ENCODE measurements at regions not wholly inside any gene's neighbourhood (a gene's known extent, or its start where the extent isn't known, plus 50 kb on each side); places are given as distances from the start of the nearest gene placed in this dataset.
"Not testable (repeated sequence)": the region's sequence is repeated elsewhere in the genome, so short reads cannot be mapped to it uniquely, and the experiment has no call there.

DNA sequence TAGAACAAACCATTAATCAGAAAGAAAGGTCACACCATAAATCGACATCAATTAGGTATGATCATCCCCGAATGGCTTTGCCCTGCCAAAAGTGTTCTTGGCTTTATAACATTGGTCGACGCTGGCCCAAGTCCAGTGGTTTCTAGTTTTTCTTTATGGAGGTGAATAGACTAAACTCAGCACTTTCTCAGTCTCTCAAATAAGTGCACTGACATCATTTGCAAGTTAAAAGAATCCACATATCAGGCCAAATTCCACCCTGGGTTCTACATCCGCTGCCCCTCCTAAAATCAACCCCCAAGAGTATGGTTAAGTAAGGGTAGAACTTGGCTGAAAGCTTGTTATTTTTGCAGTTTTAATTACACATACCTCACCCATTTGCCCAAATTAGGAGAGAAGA, 314.3 kb downstream of the C12orf75 start:
- DNase-seq (ENCODE audit: low read depth) = no peak

DNA sequence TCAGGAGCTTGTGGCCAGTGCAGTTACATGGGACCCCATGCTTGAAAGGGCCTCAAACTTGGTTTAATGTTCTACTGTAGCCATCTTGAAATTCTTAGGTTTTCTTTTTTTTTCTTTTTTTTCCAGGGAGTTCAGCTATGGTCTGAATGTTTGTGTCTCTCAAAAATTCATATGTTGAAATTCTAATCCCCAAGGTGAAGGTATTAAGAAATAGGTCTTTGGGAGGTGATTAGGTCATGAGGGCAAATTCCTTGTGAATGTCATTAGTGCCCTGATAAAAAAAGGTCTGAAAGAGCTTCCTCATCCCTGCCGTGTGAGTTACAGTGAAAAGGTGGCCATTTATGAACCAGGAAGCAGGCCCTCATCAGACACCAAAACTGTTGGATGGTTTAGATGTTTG, 324.1 kb downstream of the C12orf75 start:
- no peak for DNase-seq (ENCODE audit: low read depth)

DNA sequence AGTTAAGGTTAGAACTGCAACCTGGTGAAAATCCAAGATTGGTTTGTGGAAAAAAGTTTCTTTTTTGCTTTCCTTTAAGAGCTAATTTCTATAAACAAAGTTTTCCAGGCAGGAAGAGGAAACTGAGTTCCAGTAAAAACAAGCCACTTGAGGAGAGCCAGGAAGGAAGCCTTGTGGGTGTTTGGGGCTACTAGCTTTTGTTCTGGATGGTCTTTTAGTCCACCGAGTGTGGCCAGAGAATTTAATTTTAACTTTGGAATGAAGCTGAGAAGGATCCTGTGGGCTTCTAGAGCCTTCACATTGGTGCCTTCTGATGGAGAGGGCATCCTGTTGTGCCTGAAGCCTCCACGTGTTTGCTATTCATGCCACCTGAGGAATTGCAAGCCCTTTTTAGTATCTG, 327.9 kb downstream of the C12orf75 start:
- DNase-seq (ENCODE audit: low read depth) = no peak

DNA sequence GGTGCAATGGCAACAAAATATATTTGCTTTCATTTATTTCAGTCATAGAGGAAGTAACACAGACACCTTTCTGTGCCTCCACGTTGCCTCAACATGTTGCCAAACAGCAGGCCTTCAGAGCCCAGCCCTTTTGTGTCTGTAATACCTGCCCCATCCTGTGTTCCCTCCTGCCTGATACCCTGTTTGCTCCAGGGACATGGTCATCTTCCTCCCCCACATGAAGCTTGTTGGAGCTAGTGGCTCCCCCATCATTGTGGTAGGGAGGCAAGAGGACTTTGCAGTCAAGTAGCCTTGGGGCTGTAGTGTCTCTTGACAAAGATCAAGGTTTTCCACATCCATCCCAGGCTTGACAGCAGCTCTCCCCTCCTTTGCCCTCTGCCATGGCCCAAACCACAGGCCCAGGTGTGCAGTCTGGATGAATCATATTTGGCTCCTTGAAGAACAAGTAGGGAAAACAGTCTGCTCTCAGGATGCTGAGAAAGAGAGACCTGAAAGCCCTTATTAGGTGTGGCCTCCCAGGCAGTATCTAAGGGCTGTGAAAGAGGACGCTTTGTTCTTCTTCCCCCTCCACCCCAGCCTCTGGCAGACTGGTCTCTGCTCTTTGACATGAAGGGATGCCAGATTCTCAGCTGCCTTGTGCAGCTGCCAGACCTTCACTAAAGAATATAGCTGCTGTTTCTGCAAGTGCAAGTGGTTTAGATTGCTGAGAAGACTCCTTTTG, 329.0 kb downstream of the C12orf75 start:
- no peak for DNase-seq (ENCODE audit: low read depth)

DNA sequence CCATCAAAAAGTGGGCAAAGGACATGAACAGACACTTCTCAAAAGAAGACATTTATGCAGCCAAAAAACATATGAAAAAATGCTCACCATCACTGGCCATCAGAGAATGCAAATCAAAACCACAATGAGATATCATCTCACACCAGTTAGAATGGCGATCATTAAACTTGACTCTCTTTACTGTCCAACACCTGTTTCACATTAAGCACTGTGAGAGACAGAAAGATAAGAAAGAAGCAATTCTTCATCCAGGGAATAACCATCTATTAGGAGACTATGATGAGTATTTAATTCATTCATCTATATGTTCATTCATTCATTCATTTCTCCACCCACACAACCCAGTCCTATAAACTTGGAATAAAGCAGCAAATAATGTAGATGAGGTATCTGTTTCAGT, 334.3 kb downstream of the C12orf75 start:
- not testable (repeated sequence) for DNase-seq (ENCODE audit: low read depth)

DNA sequence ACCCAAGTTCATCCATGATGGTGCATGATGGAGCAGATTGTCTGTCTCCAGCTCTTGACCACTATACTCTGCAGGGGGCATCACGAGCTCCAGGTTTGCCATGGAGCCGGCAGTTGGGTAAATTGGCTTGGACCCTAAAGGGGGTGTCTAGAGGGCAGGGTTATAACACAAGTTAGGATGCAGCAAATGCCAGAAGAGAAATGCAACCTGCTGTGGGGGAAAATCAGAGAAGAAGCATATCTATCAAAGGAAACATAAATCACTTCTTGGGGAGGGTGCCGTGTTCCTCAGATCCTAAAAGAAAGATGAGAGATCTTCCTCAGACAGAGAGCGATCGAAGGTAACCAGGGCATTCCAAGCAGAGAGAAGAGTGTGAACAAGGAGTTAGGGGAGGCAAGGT, 334.9 kb downstream of the C12orf75 start:
- DNase-seq (ENCODE audit: low read depth) = no peak

DNA sequence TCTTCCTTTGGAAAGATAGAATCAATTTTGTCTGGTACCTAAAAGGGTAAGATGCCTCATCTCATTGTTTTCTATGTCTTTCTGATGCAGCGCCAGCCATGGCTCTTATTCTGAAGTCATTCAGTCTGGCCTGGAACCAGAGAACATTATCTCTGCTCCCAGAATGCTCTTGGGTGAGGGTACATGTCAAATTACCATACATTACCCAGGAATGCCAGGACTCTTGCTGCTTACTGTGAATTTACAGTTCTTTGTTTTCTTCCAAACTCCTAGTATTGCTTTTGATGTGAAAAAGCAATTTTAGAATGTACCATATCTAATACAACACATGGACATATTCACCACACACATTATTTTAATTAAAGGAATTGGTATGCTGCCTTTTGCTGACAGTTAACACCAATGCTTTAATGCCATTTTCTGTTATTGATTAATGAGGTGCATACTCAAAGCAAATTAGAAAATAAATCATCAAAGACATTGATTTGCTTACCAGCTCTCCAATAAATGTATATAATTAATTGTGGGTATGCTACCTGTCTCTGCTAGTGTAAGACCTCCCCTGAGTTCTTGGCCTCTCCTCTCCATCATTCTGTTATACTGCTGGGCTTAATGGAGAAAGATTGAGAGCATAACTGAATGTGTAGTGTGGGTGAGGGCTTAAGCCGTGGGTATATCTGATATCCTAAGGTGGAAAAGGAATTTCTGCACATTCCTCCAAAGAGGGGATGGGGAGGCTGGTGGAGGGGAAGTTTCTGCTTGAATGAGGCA, 337.7 kb downstream of the C12orf75 start:
- DNase-seq (ENCODE audit: low read depth) = no peak

DNA sequence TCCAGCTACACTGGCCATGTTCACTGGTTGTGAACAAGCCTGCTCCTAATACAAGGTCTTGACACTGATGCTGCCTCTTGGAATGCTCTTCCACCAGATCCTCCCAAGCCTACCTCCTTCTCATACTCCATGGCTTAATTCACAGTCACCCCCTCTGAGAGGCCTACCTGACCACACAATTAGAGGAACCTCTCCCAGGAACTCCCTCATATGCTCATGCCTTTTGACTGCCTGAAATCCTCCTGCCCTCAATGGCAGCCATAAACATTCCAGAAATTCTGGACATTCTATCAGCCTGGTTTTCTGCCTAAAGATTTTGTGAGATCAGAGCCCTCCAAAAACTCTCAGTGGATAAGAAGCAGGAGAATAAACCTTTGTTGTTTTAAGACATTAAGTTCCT, 340.2 kb downstream of the C12orf75 start:
- no peak for DNase-seq (ENCODE audit: low read depth)

DNA sequence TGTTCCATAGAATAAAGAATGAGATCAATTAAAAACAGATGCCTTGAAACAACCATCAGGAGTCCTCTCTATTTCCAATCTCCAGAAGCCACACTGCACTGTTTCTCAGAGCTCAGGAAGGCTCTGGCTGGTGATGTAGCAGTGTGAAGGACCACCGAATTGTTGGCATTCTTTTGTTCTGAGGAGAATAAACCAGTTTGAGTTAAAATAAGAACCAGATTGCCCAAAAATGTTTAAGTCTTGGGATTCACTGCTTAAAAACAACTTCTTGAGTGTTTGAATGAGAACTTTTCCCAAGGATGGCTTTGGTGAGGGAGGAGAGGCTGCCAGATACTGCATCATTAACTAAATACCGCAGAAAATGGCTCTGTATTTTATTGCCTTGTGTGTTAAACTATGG, 341.2 kb downstream of the C12orf75 start:
- no peak for DNase-seq (ENCODE audit: low read depth)

DNA sequence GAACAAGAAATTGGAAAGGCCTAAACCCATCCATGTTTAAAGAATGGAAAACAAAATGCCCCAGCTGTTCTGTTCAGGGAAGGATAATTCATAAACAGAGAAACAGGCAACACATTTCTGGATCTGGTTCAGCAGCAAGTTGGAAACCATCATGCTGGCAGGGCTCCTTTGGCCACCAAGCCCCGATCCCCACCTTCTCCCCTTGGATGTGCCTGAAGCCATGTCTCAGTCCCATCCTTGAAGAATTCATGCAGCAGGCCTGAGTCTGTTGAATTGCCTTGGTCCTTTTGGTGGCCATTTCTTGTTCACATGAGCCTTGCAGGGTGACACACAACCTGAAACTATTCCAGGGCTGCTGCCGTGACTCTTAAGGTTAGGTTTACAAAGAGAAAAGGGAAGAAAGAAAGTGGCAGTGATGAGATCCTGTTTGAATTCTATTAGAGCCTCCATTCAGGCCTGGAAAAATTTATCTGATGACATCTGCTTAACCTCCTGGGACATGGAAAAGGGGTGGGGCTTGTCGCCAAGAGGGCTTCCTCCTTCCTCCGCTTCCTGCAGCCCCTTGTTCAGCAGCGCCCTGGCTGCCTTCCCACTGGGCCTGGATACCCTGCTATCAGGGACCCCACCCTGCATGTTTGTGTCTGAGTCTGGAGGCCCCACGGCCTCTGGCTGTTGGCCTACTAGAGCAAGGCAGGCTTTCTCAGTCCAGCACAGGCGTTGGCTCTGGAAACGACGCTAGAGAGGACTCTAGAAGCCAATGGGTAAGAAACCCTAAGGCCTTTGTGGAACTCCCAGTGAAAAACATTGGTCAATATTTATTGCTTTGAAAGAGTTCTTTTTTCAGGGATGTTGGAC, 341.9 kb downstream of the C12orf75 start:
- no peak for DNase-seq (ENCODE audit: low read depth)

DNA sequence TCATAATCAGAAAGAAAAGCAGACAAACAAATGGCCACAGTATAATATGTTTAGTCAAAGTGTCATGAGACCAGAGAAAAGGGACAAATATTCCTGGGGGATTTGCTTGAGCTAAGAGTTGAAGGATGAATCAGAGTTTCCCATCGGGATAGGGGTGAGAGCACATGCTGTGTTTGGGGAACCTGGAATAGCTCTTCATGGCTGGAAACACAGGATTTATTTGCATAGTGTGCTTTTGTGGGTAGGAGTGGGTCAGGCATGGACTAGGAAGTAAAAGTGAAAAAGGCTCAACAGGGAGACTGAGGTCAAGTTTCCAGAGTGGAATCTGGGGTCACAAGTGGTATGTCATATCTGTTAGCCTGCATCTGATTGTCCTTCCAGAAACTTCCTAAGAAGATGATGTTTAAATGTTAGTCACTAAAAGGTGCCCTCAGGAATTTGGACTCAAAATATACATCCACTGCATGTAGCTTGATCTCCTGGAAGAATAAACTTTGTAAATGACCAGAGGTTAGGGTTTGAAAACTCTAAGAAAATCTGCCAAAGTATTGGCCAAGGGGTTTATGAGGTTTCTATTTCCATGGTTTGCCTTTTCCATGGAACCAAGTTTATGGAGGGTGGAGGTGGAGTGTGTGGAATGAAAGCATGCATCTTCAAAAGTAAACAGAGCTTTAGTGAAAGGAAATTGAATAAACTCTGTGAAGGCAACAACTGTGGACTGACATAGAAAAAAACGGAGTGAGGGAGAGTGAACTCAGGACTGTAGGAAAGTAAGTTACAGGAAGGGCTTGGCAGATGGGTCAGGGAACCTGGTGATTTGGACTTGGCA, 344.6 kb downstream of the C12orf75 start:
- no peak for DNase-seq (ENCODE audit: low read depth)

DNA sequence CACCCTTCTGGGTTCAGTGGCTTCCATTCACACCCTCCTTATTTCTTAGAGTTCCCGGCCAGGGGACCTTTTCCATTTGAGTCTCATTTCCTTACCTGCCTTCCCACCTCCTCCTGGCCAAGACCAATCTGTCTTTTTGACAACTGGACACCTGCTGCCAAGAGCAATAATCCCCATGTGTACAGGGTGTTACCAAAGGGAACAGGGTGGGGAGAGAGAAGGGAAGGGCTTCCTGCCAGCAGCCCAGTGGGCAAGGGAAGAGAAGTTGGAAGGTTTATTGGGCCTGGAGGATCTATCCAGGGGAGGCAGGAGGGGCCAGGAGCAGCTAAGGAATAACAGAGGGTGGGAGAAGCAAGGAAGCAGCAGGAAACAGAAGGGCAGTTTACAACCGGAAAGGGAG, 346.2 kb downstream of the C12orf75 start:
- DNase-seq (ENCODE audit: low read depth) = no peak

DNA sequence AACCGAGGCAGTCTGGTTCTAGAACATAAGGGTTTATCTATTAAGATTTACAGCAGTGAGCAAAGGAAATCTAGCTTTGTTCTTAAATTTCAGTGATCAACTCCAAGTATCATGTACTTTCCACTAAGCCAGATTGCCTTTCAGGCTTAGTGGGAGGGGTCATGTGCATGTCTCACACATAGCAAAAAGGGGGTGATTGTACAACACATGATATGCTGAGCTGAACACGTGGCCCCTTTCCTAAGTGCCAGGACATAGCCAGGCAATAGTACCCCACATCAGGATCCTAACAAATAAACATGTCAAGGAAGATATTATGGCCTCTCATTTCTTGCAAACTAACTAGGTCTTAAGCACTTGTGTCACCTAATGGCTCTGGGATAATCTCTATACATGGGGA, 347.2 kb downstream of the C12orf75 start:
- no peak for DNase-seq (ENCODE audit: low read depth)

DNA sequence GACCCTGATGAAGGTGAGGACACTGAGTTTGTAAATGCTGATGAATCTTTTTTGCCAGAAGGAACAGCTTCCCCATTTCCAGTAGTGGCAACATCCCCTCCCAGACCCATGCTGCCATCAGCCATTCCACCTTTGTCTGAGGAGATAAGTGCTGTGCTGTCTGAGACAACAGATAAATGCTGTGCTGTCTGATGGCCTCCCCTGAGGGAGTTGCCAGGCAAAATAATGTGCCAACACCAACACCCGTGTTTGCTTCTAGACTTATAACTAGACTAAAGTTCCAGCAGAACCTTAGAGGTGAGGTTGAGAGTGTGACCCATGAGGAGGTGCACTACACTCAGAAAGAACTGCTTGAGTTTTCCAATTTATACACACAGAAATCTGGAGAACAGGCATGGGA, 349.5 kb downstream of the C12orf75 start:
- no peak for DNase-seq (ENCODE audit: low read depth)

DNA sequence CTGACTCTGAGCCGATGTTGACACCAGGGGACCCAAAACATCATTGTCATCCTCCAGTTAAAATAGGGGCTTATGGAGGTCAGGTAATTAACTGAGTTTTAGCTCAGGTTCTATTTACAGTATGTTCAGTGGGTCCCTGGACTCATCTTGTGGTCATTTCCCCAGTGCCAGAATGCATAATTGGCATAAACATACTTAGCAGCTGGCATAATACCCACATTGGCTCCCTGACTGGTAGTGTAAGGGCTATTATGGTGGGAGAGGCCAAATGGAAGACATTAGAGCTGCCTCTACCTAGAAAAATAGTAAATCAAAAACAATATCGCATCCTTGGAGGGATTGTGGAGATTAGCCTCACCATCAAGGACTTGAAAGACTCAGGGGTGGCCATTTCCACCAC, 350.9 kb downstream of the C12orf75 start:
- no peak for DNase-seq (ENCODE audit: low read depth)

DNA sequence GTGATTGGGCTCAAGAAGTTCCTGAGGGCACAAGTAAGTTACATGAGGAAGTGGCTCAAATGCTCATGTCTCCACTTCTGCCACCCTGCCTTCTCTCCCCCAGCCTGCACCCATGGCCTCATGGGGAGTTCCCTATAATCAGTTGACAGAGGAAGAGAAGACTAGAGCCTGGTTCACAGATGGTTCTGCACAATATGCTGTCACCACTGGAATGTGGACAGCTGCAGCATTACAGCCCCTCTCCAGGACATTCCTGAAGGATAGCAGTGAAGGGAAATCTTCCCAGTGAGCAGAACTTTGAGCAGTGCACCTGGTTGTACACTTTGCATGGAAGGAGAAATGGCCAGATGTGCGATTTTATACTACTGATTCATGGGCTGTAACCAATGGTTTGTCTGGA, 352.3 kb downstream of the C12orf75 start:
- DNase-seq (ENCODE audit: low read depth) = not testable (repeated sequence)

DNA sequence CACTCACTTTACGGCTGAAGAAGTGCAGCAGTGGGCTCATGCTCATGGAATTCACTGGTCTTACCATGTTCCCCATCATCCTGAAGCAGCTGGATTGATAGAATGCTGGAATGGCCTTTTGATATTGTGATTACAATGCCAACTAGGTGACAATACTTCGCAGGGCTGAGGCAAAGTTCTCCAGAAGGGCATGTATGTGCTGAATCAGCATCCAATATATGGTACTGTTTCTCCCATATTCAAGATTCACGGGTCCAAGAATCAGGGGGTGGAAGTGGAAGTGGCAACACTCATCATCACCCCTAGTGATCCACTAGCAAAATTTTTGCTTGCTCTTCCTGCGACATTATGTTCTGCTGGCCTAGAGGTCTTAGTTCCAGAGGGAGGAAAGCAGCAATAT, 353.3 kb downstream of the C12orf75 start:
- DNase-seq (ENCODE audit: low read depth) = not testable (repeated sequence)

DNA sequence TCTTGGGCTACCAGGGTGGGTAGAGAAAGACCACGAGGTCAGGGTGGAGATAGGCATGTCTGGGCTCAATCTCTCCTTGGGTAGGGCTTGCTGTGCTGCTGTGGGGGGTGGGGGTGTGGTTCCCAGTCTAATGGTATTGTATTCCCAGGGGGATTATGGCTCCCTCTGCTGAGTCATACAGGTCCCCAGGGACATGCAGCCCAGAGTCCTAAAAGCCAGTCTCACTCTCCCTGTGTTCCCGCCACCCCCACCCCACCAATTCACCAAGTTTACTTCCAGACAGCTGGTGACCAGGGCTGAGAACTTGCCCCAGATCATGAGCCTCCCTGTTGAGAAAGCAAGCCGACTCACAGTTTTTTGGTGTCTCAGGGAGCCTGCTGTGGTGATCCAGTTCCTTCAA, 367.6 kb downstream of the C12orf75 start:
- no peak for DNase-seq (ENCODE audit: low read depth)

DNA sequence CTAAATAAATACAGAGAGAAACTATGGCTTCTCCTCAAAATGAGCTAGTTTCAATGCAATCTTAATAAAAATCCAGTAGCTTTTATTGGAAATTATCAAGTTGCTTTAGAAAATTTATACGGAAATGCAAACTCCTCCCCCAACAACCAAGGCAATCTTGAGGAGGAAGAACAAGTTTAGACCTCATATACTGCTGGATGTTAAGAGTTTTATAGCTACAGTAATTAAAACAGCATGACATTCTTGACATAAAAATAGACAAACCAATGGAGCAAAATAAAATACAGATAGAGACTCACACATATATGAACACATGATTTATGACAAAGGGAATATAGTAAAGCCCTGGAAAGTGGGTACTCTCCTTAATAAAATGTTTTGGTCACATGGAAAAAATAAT, 368.7 kb downstream of the C12orf75 start:
- no peak for DNase-seq (ENCODE audit: low read depth)

DNA sequence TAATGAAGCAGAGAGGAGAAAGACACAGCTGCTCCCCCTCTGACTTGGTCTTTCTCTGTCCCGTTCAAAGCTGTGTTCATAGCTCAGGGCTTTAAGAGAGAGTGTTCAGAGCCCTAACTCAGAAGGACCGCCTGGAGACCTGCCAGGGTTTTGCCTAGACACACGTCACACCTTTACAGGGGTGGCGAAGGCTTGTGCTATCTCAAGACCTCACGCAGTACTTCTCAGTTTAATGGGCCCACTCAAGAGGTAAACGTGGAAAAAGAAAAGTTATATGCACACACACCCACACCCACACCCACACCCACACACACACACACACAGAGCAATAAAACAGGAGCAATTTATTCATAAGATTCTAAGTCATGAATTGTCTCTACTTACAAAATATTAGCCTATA, 374.3 kb downstream of the C12orf75 start:
- DNase-seq (ENCODE audit: low read depth) = no peak

DNA sequence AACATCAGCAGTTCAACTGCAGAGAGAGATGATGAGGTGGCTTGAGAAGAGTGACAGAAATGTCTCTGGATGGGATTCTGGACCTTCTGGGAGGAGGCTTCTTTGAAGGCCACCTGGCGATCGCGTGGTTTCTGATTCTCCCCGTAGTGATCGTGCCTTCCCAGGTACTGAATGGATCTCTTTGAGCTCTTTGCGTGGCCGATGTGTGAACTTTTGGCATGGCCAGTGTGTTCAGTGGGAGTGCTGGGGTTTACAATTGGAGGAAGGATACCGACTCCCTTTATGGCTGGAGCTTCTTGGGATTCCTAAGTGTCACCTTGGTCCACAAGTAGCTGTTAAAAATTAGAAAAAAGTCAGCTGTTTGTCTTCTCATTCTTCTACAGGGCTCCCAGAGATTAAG, 374.7 kb downstream of the C12orf75 start:
- DNase-seq (ENCODE audit: low read depth) = no peak

DNA sequence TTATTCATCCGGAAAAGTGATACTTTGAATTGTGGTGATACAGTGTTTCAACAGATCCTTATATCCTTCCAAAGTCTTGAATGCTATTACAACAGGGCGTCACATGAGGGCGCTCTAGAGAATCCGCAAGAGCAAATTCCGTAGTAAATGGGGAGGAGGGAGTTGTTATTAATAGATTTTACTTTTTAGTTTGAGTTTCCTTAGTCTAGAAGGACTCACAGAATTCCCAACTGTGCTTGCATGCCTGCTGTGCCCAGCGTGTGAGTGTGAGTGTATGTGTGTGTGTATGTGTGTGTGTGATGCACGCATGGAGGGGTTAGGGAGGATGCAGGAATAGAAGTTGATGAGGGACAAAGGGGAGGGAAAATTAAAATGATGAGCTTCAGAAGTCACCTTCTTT, 375.3 kb downstream of the C12orf75 start:
- DNase-seq (ENCODE audit: low read depth) = peak; percentile 47

Data from fibroblast of the conjunctiva (primary cell).